Astrocyte of the spinal cord (primary cell): ENCODE measurements at regions not wholly inside any gene's neighbourhood (a gene's known extent, or its start where the extent isn't known, plus 50 kb on each side); places are given as distances from the start of the nearest gene placed in this dataset.
A peak's percentile ranks its signal among the peaks of the same experiment; 100 is the strongest.

Experiments
- DNase-seq: peaks from one replicate; pipeline ENCODE4 v3.0.0; 2011; ENCODE audit warnings: low read depth, low spot score
- H3K4me3 ChIP-seq: 2 replicates; pipeline ENCODE4 v1.5.1; 2011; ENCODE audit warnings: low read depth, mild to moderate bottlenecking, low read length, moderate library complexity
- CTCF ChIP-seq: IDR thresholded peaks from 2 replicates; pipeline ENCODE4 v1.5.1; 2012; ENCODE audit warnings: low read depth, mild to moderate bottlenecking, low read length, inconsistent platforms
- in situ Hi-C: cut with HindIII; loops from 2 replicates; pipeline ENCODE4 v1.10.0; 2017; ENCODE audit warnings: low sequenced_read_pairs

DNA sequence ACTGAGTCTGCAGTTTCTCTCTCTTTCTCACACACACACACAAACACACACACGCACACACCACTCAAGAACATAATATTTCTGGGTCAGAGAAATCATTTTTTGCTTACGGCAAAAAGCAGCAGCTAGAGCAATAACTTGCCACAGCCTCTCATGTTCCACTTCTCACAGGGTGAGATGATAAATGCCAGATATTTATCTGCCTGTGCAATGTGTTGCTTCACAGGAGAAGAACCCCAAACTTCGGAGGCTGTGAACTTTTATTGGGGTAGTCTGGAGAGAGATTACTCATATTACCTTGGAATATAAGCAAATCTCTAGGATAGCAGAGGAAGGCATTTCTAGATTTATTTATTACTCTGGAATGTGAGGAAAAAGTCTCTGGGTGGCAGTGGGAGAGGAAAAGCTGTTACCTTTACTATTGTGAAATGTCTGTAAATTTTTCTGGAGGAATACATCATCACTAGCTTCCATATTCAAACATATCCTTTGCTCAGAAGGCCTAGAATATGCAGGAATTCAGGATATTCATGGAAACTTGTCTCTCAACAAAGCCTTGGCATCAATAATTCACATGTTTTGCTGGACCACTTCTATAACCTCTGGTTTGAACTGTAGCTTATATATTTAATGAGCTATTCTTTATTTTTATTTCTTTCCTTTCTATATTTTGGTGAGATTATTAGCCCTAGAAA lies 369.2 kb downstream of the NSUN3 start:
- DNase-seq, result no peak
- in situ Hi-C loops, result no loop called here
- TF ChIP-seq CTCF, result no peak
- H3K4me3 ChIP-seq, result no peak overlapping the region

GRCh38 chr3:94433811-94434210 lies 370.9 kb downstream of the NSUN3 start:
- DNase-seq, result peak; percentile 22
- no peak overlapping the region for H3K4me3 ChIP-seq
- TF ChIP-seq CTCF, result no peak
- in situ Hi-C loops, result no loop called here

- DNase-seq, result peak; percentile 81
- no peak overlapping the region for H3K4me3 ChIP-seq
- in situ Hi-C loops, result no loop called here
- TF ChIP-seq CTCF, result no peak
Measured at GRCh38 chr3:94440767-94441493, 378.1 kb downstream of the NSUN3 start.

DNA sequence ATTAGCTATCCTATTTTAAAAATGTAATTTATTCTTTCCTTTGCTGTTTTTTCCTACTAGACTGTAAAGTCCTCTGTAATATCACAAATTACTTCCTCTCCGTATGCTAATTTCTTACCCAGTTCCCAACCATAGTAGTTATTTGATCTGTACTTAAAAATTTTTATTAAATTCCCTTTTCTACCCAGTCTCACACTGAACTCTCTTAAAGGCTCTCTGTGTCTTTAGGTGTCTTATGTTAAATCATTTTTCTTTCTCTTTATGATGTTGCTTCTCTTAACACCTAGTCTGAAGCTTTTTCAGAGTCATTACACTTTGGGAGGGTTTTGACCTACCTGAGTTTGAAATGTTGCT lies 378.6 kb downstream of the NSUN3 start:
- no peak for DNase-seq
- no peak for TF ChIP-seq CTCF
- in situ Hi-C loops, result no loop called here

GRCh38 chr3:94453864-94454263 lies 391.0 kb downstream of the NSUN3 start:
- TF ChIP-seq CTCF, result no peak
- DNase-seq, result no peak
- H3K4me3 ChIP-seq, result no peak overlapping the region
- in situ Hi-C loops, result no loop called here

More for the DNA sequence above, 378.6 kb downstream of the NSUN3 start:
- no peak overlapping the region for H3K4me3 ChIP-seq

GRCh38 chr3:94459167-94459566 lies 396.3 kb downstream of the NSUN3 start:
- in situ Hi-C loops, result no loop called here
- DNase-seq, result no peak
- no peak for TF ChIP-seq CTCF
- no peak overlapping the region for H3K4me3 ChIP-seq
